WTC11 (cell line): ENCODE measurements at regions not wholly inside any gene's neighbourhood (a gene's known extent, or its start where the extent isn't known, plus 50 kb on each side); places are given as distances from the start of the nearest gene placed in this dataset.
A peak's percentile ranks its signal among the peaks of the same experiment; 100 is the strongest.

Experiments
- ATAC-seq: fragments of 200-7000 bp; cut with Tn5 transposase; 2 replicates; pipeline ENCODE4 v1.10.0; 2021; ENCODE audit warnings: mild to moderate bottlenecking, moderate library complexity
- CTCF ChIA-PET: fragments of 300-600 bp; sonication (Branson Sonifier 250); formaldehyde crosslinking; loops from one replicate; lab custom pipeline; 2021; ENCODE audit warnings: antibody characterized with exemption; lab: Charles Lee
- POLR2A ChIA-PET: fragments of 350-600 bp; sonication (Branson Sonifier 250); formaldehyde crosslinking; loops from one replicate; lab custom pipeline; 2021; ENCODE audit warnings: antibody characterized with exemption; lab: Charles Lee
- DNase-seq: peaks from one replicate; pipeline ENCODE4 v3.0.0; 2021; ENCODE audit warnings: low spot score
- H3K27ac Mint-ChIP-seq: 2 replicates; pipeline ENCODE4 v1.8.0; 2021; ENCODE audit warnings: mixed read lengths
- H3K27me3 Mint-ChIP-seq: 2 replicates; pipeline ENCODE4 v1.8.0; 2021; ENCODE audit warnings: low read depth, mild to moderate bottlenecking, moderate library complexity, mixed read lengths
- H3K36me3 Mint-ChIP-seq: 2 replicates; pipeline ENCODE4 v1.8.0; 2021; ENCODE audit warnings: mixed read lengths
- H3K4me1 Mint-ChIP-seq: 2 replicates; pipeline ENCODE4 v1.8.0; 2022; ENCODE audit warnings: mixed read lengths
- H3K4me3 Mint-ChIP-seq: 2 replicates; pipeline ENCODE4 v1.8.0; 2021; ENCODE audit warnings: mild to moderate bottlenecking, moderate library complexity, mixed read lengths
- H3K9me3 Mint-ChIP-seq: 2 replicates; pipeline ENCODE4 v1.8.0; 2021; ENCODE audit warnings: mixed read lengths
- ATF2 ChIP-seq: sonication (generic); formaldehyde crosslinking; IDR thresholded peaks from 2 replicates; pipeline ENCODE4 v1.8.1; 2022; ENCODE audit warnings: low read depth, missing genetic modification reagents, borderline replicate concordance
- CBFB ChIP-seq: sonication (generic); formaldehyde crosslinking; IDR thresholded peaks from 2 replicates; pipeline ENCODE4 v1.8.1; 2022; ENCODE audit warnings: mild to moderate bottlenecking, low read depth, missing genetic modification reagents
- CREM ChIP-seq: sonication (generic); formaldehyde crosslinking; IDR thresholded peaks from 2 replicates; pipeline ENCODE4 v1.8.1; 2022; ENCODE audit warnings: mild to moderate bottlenecking, missing genetic modification reagents, moderate library complexity
- ELF4 ChIP-seq: sonication (generic); formaldehyde crosslinking; IDR thresholded peaks from 2 replicates; pipeline ENCODE4 v1.8.1; 2022; ENCODE audit warnings: low read depth, mild to moderate bottlenecking, moderate library complexity, missing genetic modification reagents
- EMX1 ChIP-seq: fragments of 250-450 bp; sonication (Bioruptor Pico); IDR thresholded peaks from 2 replicates; pipeline ENCODE4 v1.8.0; 2021; ENCODE audit warnings: mild to moderate bottlenecking
- FOXJ3 ChIP-seq: sonication (generic); formaldehyde crosslinking; IDR thresholded peaks from 2 replicates; pipeline ENCODE4 v1.9.0; 2021; ENCODE audit warnings: missing genetic modification reagents, mild to moderate bottlenecking, borderline replicate concordance
- FOXP1 ChIP-seq: sonication (generic); formaldehyde crosslinking; IDR thresholded peaks from 2 replicates; pipeline ENCODE4 v1.8.0; 2022; ENCODE audit warnings: missing genetic modification reagents, mild to moderate bottlenecking, moderate library complexity, borderline replicate concordance
- GRHL2 ChIP-seq: fragments of 250-450 bp; sonication (Bioruptor Pico); IDR thresholded peaks from 2 replicates; pipeline ENCODE4 v1.8.0; 2022; ENCODE audit warnings: mild to moderate bottlenecking, moderate library complexity; ENCODE audit not compliant: insufficient replicate concordance, severe bottlenecking
- GTF2I ChIP-seq: fragments of 250-450 bp; sonication (Bioruptor Pico); conservative IDR thresholded peaks from 2 replicates; pipeline ENCODE4 v1.4.0; 2021; ENCODE audit warnings: mild to moderate bottlenecking
- MXD4 ChIP-seq: fragments of 250-450 bp; sonication (Bioruptor Pico); IDR thresholded peaks from 2 replicates; pipeline ENCODE4 v1.8.0; 2021; ENCODE audit warnings: mild to moderate bottlenecking, moderate library complexity, borderline replicate concordance
- MYBL2 ChIP-seq: sonication (generic); formaldehyde crosslinking; IDR thresholded peaks from 2 replicates; pipeline ENCODE4 v1.8.1; 2023; ENCODE audit warnings: mild to moderate bottlenecking, moderate library complexity, missing genetic modification reagents
- SP1 ChIP-seq: sonication (generic); formaldehyde crosslinking; conservative IDR thresholded peaks from 2 replicates; pipeline ENCODE4 v1.8.1; 2022; ENCODE audit warnings: missing genetic modification reagents
- STAT6 ChIP-seq: sonication (generic); formaldehyde crosslinking; conservative IDR thresholded peaks from 2 replicates; pipeline ENCODE4 v1.8.1; 2023; ENCODE audit warnings: mild to moderate bottlenecking, low read depth, missing genetic modification reagents, moderate library complexity
- ZNF138 ChIP-seq: sonication (generic); formaldehyde crosslinking; conservative IDR thresholded peaks from 2 replicates; pipeline ENCODE4 v1.8.1; 2022; ENCODE audit warnings: mild to moderate bottlenecking, moderate library complexity, missing genetic modification reagents
- ZNF232 ChIP-seq: sonication (generic); formaldehyde crosslinking; IDR thresholded peaks from 2 replicates; pipeline ENCODE4 v1.8.0; 2022; ENCODE audit warnings: mild to moderate bottlenecking, missing genetic modification reagents
- ZNF396 ChIP-seq: fragments of 250-450 bp; sonication (Bioruptor Pico); IDR thresholded peaks from 2 replicates; pipeline ENCODE4 v1.8.0; 2021; ENCODE audit warnings: mild to moderate bottlenecking, moderate library complexity, borderline replicate concordance
- ZNF423 ChIP-seq: fragments of 250-450 bp; sonication (Bioruptor Pico); IDR thresholded peaks from 2 replicates; pipeline ENCODE4 v2.1.2; 2022; ENCODE audit warnings: mild to moderate bottlenecking, moderate library complexity
- TF ChIP-seq, protein P1 (sequence below): sonication (generic); formaldehyde crosslinking; IDR thresholded peaks from 2 replicates; pipeline ENCODE4 v1.8.1; 2022; ENCODE audit warnings: mild to moderate bottlenecking, moderate library complexity, missing genetic modification reagents
- TF ChIP-seq, protein P2 (sequence below): sonication (generic); formaldehyde crosslinking; conservative IDR thresholded peaks from 2 replicates; pipeline ENCODE4 v1.8.1; 2022; ENCODE audit warnings: mild to moderate bottlenecking, missing genetic modification reagents
- TF ChIP-seq, protein P3 (sequence below): sonication (generic); formaldehyde crosslinking; IDR thresholded peaks from 2 replicates; pipeline ENCODE4 v1.8.1; 2023; ENCODE audit warnings: mild to moderate bottlenecking, moderate library complexity, missing genetic modification reagents
- TF ChIP-seq, protein P4 (sequence below): sonication (generic); formaldehyde crosslinking; IDR thresholded peaks from 2 replicates; pipeline ENCODE4 v1.8.1; 2022; ENCODE audit warnings: missing genetic modification reagents, borderline replicate concordance

- TF ChIP-seq MYBL2 (no peak), STAT6 (CRISPR knock-in tag) (no peak), MXD4 (CRISPR knock-in tag) (no peak), ZNF396 (no peak), FOXP1 (CRISPR knock-in tag) (no peak), GTF2I (CRISPR knock-in tag) (no peak), CREM (CRISPR knock-in tag) (no peak)
Measured at GRCh38 chr3:104781112-104781511, 585.6 kb upstream of the ALCAM start (continued).

- H3K27ac Mint-ChIP-seq, result no peak overlapping the region
- no peaks in the 10 kb centered on the region for H3K36me3 Mint-ChIP-seq
- TF ChIP-seq FOXJ3 (CRISPR knock-in tag), result no peak
- no peaks in the 10 kb centered on the region for H3K9me3 Mint-ChIP-seq
- ATAC-seq (no peak), DNase-seq (no peak)
- CTCF ChIA-PET, result no interaction called here
- H3K4me3 Mint-ChIP-seq, result no peak overlapping the region
- H3K4me1 Mint-ChIP-seq, result peaks cover 2% of the 10 kb centered on the region; the same call in 1 of the 2 replicates
- H3K27me3 Mint-ChIP-seq, result no peaks in the 10 kb centered on the region
- POLR2A ChIA-PET, result no interaction called here
Measured at GRCh38 chr3:104785947-104786346, 580.8 kb upstream of the ALCAM start.

- H3K9me3 Mint-ChIP-seq, result no peaks in the 10 kb centered on the region
- ATAC-seq (no peak), DNase-seq (no peak)
- no peaks in the 10 kb centered on the region for H3K4me1 Mint-ChIP-seq
- H3K4me3 Mint-ChIP-seq, result no peak overlapping the region
- no peaks in the 10 kb centered on the region for H3K36me3 Mint-ChIP-seq
- H3K27ac Mint-ChIP-seq, result no peak overlapping the region
- TF ChIP-seq GRHL2 (CRISPR knock-in tag) (no peak), EMX1 (CRISPR knock-in tag) (no peak), ZNF138 (no peak), ELF4 (CRISPR knock-in tag) (no peak), CBFB (CRISPR knock-in tag) (no peak), ZNF423 (CRISPR knock-in tag) (no peak)
- TF ChIP-seq, protein P1, sequence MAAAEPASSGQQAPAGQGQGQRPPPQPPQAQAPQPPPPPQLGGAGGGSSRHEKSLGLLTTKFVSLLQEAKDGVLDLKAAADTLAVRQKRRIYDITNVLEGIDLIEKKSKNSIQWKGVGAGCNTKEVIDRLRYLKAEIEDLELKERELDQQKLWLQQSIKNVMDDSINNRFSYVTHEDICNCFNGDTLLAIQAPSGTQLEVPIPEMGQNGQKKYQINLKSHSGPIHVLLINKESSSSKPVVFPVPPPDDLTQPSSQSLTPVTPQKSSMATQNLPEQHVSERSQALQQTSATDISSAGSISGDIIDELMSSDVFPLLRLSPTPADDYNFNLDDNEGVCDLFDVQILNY (CRISPR knock-in tag), result no peak
- TF ChIP-seq, protein P2, sequence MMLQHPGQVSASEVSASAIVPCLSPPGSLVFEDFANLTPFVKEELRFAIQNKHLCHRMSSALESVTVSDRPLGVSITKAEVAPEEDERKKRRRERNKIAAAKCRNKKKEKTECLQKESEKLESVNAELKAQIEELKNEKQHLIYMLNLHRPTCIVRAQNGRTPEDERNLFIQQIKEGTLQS (CRISPR knock-in tag), result no peak
- TF ChIP-seq, protein P3, sequence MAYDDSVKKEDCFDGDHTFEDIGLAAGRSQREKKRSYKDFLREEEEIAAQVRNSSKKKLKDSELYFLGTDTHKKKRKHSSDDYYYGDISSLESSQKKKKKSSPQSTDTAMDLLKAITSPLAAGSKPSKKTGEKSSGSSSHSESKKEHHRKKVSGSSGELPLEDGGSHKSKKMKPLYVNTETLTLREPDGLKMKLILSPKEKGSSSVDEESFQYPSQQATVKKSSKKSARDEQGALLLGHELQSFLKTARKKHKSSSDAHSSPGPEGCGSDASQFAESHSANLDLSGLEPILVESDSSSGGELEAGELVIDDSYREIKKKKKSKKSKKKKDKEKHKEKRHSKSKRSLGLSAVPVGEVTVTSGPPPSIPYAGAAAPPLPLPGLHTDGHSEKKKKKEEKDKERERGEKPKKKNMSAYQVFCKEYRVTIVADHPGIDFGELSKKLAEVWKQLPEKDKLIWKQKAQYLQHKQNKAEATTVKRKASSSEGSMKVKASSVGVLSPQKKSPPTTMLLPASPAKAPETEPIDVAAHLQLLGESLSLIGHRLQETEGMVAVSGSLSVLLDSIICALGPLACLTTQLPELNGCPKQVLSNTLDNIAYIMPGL (CRISPR knock-in tag), result no peak
- H3K27me3 Mint-ChIP-seq, result no peaks in the 10 kb centered on the region
- CTCF ChIA-PET, result interaction anchor here (0.9 kb wide), 1 partner anchor 579 kb away, joined by 3 read pairs; the partner anchor contains the start of gene ALCAM
- POLR2A ChIA-PET, result no interaction called here
Measured at GRCh38 chr3:104787306-104787705, 579.4 kb upstream of the ALCAM start.

DNA sequence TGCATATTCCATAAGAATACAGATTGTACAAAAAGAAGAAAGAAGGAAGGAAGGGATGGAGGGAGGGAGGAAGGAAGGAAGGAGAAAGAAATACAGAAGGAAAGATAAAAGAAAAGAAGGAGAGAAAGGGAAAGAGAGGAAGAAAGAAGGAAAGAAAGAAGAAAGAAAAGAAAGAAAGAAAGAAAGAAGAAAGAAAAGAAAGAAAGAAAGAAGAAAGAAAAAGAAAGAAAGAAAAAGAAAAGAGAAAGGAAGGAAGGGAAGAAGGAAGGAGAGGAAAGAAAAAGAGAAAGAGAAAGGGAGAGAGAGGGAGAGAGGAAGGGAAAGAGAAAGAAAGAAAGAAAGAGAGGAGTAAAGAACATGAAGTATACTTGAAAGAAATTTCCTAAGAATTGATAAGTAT, 577.9 kb upstream of the ALCAM start:
- no peak for ATAC-seq
- no peak overlapping the region for H3K27ac Mint-ChIP-seq
- H3K27me3 Mint-ChIP-seq, result no peaks in the 10 kb centered on the region
- no peaks in the 10 kb centered on the region for H3K36me3 Mint-ChIP-seq
- ChIA-PET CTCF (no interaction called here), POLR2A (no interaction called here)
- TF ChIP-seq ATF2 (CRISPR knock-in tag) (no peak), SP1 (CRISPR knock-in tag) (no peak), ZNF232 (CRISPR knock-in tag) (no peak), FOXP1 (CRISPR knock-in tag) (no peak)
- TF ChIP-seq, protein P4, sequence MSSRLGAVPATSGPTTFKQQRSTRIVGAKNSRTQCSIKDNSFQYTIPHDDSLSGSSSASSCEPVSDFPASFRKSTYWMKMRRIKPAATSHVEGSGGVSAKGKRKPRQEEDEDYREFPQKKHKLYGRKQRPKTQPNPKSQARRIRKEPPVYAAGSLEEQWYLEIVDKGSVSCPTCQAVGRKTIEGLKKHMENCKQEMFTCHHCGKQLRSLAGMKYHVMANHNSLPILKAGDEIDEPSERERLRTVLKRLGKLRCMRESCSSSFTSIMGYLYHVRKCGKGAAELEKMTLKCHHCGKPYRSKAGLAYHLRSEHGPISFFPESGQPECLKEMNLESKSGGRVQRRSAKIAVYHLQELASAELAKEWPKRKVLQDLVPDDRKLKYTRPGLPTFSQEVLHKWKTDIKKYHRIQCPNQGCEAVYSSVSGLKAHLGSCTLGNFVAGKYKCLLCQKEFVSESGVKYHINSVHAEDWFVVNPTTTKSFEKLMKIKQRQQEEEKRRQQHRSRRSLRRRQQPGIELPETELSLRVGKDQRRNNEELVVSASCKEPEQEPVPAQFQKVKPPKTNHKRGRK (CRISPR knock-in tag), result 0 out of 2 replicates have a peak, but pooled peaks have one; percentile 81
- no peaks in the 10 kb centered on the region for H3K4me1 Mint-ChIP-seq
- H3K4me3 Mint-ChIP-seq, result no peak overlapping the region
- DNase-seq, result no peak
- no peaks in the 10 kb centered on the region for H3K9me3 Mint-ChIP-seq
